ENCODE measurements at regions not wholly inside any gene's neighbourhood (a gene's known extent, or its start where the extent isn't known, plus 50 kb on each side); places are given as distances from the start of the nearest gene placed in this dataset.

- TF ChIP-seq CTCF (IDR thresholded peaks at IDR 0.05; ENCODE audit: low read depth, low read length, missing input control) (no peak), EGR1 (IDR thresholded peaks at IDR 0.05; ENCODE audit: low read depth in 2 of 2) (no peak), NR2F2 (IDR thresholded peaks at IDR 0.05) (no peak), YY1 (IDR thresholded peaks at IDR 0.05) (no peak), SP1 (IDR thresholded peaks at IDR 0.05) (no peak), TAF1 (conservative IDR thresholded peaks at IDR 0.05) (no peak), JUND (IDR thresholded peaks at IDR 0.05) (no peak), REST (IDR thresholded peaks at IDR 0.05) (no peak), RAD21 (IDR thresholded peaks at IDR 0.05) (no peak), GABPA (IDR thresholded peaks at IDR 0.05 in 1 of 2, conservative IDR thresholded peaks at IDR 0.05 in 1 of 2) (no peak)
- TF ChIP-seq, protein P1, sequence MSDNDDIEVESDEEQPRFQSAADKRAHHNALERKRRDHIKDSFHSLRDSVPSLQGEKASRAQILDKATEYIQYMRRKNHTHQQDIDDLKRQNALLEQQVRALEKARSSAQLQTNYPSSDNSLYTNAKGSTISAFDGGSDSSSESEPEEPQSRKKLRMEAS (IDR thresholded peaks at IDR 0.05), result no peak
- TF ChIP-seq, protein P2, sequence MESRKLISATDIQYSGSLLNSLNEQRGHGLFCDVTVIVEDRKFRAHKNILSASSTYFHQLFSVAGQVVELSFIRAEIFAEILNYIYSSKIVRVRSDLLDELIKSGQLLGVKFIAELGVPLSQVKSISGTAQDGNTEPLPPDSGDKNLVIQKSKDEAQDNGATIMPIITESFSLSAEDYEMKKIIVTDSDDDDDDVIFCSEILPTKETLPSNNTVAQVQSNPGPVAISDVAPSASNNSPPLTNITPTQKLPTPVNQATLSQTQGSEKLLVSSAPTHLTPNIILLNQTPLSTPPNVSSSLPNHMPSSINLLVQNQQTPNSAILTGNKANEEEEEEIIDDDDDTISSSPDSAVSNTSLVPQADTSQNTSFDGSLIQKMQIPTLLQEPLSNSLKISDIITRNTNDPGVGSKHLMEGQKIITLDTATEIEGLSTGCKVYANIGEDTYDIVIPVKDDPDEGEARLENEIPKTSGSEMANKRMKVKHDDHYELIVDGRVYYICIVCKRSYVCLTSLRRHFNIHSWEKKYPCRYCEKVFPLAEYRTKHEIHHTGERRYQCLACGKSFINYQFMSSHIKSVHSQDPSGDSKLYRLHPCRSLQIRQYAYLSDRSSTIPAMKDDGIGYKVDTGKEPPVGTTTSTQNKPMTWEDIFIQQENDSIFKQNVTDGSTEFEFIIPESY (IDR thresholded peaks at IDR 0.05), result no peak
Observed at GRCh38 chr12:65755596-65755978, 68.7 kb upstream of the HMGA2 start.

Measured in liver (tissue), 3 donors.